ENCODE measurements at regions not wholly inside any gene's neighbourhood (a gene's known extent, or its start where the extent isn't known, plus 50 kb on each side); places are given as distances from the start of the nearest gene placed in this dataset.

GRCh38 chr2:120455390-120455789, 109.5 kb downstream of the INHBB start:
- no peak for DNase-seq (ENCODE audit: low read depth)

- DNase-seq (ENCODE audit: low read depth): no peak
Measured at GRCh38 chr2:120456867-120457266, 110.9 kb downstream of the INHBB start.

GRCh38 chr2:120460511-120460910, 114.6 kb downstream of the INHBB start:
- DNase-seq (ENCODE audit: low read depth): no peak

GRCh38 chr2:120461092-120461491, 115.2 kb downstream of the INHBB start:
- no peak for DNase-seq (ENCODE audit: low read depth)

- no peak for DNase-seq (ENCODE audit: low read depth)
Measured at GRCh38 chr2:120461546-120462537, 115.9 kb downstream of the INHBB start.

- DNase-seq (ENCODE audit: low read depth): no peak
Measured at GRCh38 chr2:120463527-120463926, 117.6 kb downstream of the INHBB start.

GRCh38 chr2:120463996-120464395, 118.1 kb downstream of the INHBB start:
- DNase-seq (ENCODE audit: low read depth): no peak

GRCh38 chr2:120464448-120464931, 118.6 kb downstream of the INHBB start:
- DNase-seq (ENCODE audit: low read depth): no peak

GRCh38 chr2:120465012-120465700, 119.2 kb downstream of the INHBB start:
- DNase-seq (ENCODE audit: low read depth): no peak

GRCh38 chr2:120465701-120465988, 119.7 kb downstream of the INHBB start:
- DNase-seq (ENCODE audit: low read depth): no peak

GRCh38 chr2:120465989-120466703, 120.2 kb downstream of the INHBB start:
- DNase-seq (ENCODE audit: low read depth): no peak

- DNase-seq (ENCODE audit: low read depth): no peak
Measured at GRCh38 chr2:120466704-120467054, 120.7 kb downstream of the INHBB start.

- DNase-seq (ENCODE audit: low read depth): no peak
Measured at GRCh38 chr2:120468136-120468535, 122.2 kb downstream of the INHBB start.

- no peak for DNase-seq (ENCODE audit: low read depth)
Measured at GRCh38 chr2:120469426-120469825, 123.5 kb downstream of the INHBB start.

- DNase-seq (ENCODE audit: low read depth): no peak
Measured at GRCh38 chr2:120470041-120470965, 124.4 kb downstream of the INHBB start.

- no peak for DNase-seq (ENCODE audit: low read depth)
Measured at GRCh38 chr2:120471166-120471565, 125.2 kb downstream of the INHBB start.

GRCh38 chr2:120472031-120472430, 126.1 kb downstream of the INHBB start:
- DNase-seq (ENCODE audit: low read depth): no peak

- DNase-seq (ENCODE audit: low read depth): no peak
Measured at GRCh38 chr2:120472891-120473309, 127.0 kb downstream of the INHBB start.

GRCh38 chr2:120473522-120474271, 127.8 kb downstream of the INHBB start:
- no peak for DNase-seq (ENCODE audit: low read depth)

GRCh38 chr2:120474486-120474885, 128.6 kb downstream of the INHBB start:
- no peak for DNase-seq (ENCODE audit: low read depth)

- DNase-seq (ENCODE audit: low read depth): no peak
Measured at GRCh38 chr2:120476141-120476540, 130.2 kb downstream of the INHBB start.

Data from activated T-helper 9 cell treated with anti-CD3 and anti-CD28 coated beads, Interleukin-2, amount 50 U/mL, for 16 hours (primary cell).